Heart right ventricle (tissue), 16 donors: ENCODE measurements at regions not wholly inside any gene's neighbourhood (a gene's known extent, or its start where the extent isn't known, plus 50 kb on each side); places are given as distances from the start of the nearest gene placed in this dataset.

Source experiments
- ATAC-seq, 8 donors: fragments of 200-7000 bp; cut with Tn5 transposase; one replicate each; pipeline ENCODE4 v1.9.1; 2020; ENCODE audit warnings: mild to moderate bottlenecking in 8 of 8, moderate library complexity in 8 of 8, moderate number of reproducible peaks in 1 of 8
- DNase-seq, 2 donors: peaks; one replicate each; pipeline ENCODE4 v3.0.0-alpha.2; 2020
- H3K27ac ChIP-seq, 10 donors: fragments of 200-600 bp; sonication (generic) in 2 of 10; one replicate each; pipeline versions ENCODE4 v1.5.0 to v1.8.0; 2020 to 2022; ENCODE audit warnings: mild to moderate bottlenecking in 3 of 10
- H3K27me3 ChIP-seq, 7 donors: fragments of 200-600 bp; one replicate each; pipeline ENCODE4 v1.8.0; 2021 to 2022; ENCODE audit warnings: mild to moderate bottlenecking in 2 of 7
- H3K36me3 ChIP-seq, 9 donors: fragments of 200-600 bp; sonication (generic) in 1 of 9; one replicate each; pipeline versions ENCODE4 v1.5.0 to v1.8.0; 2020 to 2022; ENCODE audit warnings: mild to moderate bottlenecking in 2 of 9
- H3K4me1 ChIP-seq, 9 donors: fragments of 200-600 bp; sonication (generic) in 1 of 9; one replicate each; pipeline versions ENCODE4 v1.5.0 to v1.8.0; 2020 to 2022; ENCODE audit warnings: mild to moderate bottlenecking in 4 of 9
- H3K4me3 ChIP-seq, 10 donors: fragments of 200-600 bp; sonication (generic) in 2 of 10; one replicate each; pipeline versions ENCODE4 v1.5.0 to v1.8.0; 2020 to 2022; ENCODE audit warnings: mild to moderate bottlenecking in 7 of 10, moderate library complexity in 2 of 10
- H3K9me3 ChIP-seq, 11 donors: fragments of 200-600 bp in 10 of 11; sonication (generic) in 2 of 11; one replicate each; pipeline versions ENCODE4 v1.5.0 to v1.8.0; 2013 to 2022; ENCODE audit warnings: mild to moderate bottlenecking in 2 of 11, control low read depth in 1 of 11, moderate library complexity in 1 of 11
- WGBS, 2 donors: extraction: QIAGEN DNeasy Blood & Tissue Kit; methylation state at CpG; one replicate each; pipeline ENCODE4 v1.1.7; 2013; ENCODE audit warnings: inconsistent platforms in 1 of 2; 5-methylcytosine and 5-hydroxymethylcytosine counted together
- intact Hi-C, 10 donors: fragments of 100-400 bp; cut with DNase I; formaldehyde crosslinking; loops; one replicate each; pipeline versions ENCODE4 v1.11.1 to v1.14.2; 2022
- TF ChIP-seq, protein P1 (sequence below), 9 donors: fragments of 200-600 bp; sonication (generic) in 2 of 9; IDR thresholded peaks; one replicate each; pipeline versions ENCODE4 v1.5.0 to v1.8.0; 2021 to 2022; ENCODE audit warnings: antibody characterized with exemption in 9 of 9, mild to moderate bottlenecking in 5 of 9, moderate library complexity in 1 of 9
- donor health status: Arrhythmogenic right ventricular cardiomyopathy.
- donor health status: ischemic (EF 13 %, LVEDD 7.1; RV severe dilation, severe dysfunction).
- donor health status: healthy with polysubstance abuse.
- donor health status: DM: no; HTN: yes; CAD: no.
- donor health status: DM: no; HTN: no; CAD: no.
- donor health status: ischemic (EF 25% LVEDD 6.9; RV normal size, moderate dysfunction).
- donor health status: ischemic (EF 25% LVEDD 5.7; RV mildly dilated, moderate dysfunction).
- donor health status: healthy.
- donor health status: DM: yes; HTN: yes; CAD: no.
- donor health status: Ischemic cardiomyopathy.
- donor health status: ischemic (EF 35%, LVEDD 5.7; RV mildly dilated, moderate dysfunction).
- donor health status: nonischemic (EF 11% LVEDD 7.7; RV severe dilation, severe dysfunction).
- donor health status: DM: yes; HTN: yes; CAD: no.
- donor health status: PGD.
- donor health status: ischemic (EF 29% LVEDD 5.4; RV normal size, mild dysfunction).
- donor health status: nonischemic (EF 23%, LVEDD 6.1; RV moderate dilation, normal function).

DNA sequence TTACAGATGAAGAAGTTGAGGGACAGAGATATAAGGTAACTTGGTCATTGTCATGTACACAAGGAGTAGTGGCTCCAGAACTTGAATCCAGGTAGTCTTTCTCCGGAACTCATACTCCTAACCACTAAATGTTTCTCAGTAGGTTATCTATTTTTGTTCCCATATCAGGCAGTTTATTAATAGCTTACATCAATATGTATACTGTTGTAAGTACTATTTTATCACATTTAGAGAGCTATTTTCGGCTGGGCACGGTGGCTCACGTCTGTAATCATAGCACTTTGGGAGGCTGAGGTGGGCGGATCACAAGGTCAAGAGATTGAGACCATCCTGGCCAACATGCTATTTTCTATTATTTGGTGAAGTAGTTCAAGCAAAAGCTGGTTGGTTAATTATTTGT is 415.6 kb upstream of the FBXO33 start:
- peak in 1 of 2 donors; percentile 8 for DNase-seq
- TF ChIP-seq, protein P1, sequence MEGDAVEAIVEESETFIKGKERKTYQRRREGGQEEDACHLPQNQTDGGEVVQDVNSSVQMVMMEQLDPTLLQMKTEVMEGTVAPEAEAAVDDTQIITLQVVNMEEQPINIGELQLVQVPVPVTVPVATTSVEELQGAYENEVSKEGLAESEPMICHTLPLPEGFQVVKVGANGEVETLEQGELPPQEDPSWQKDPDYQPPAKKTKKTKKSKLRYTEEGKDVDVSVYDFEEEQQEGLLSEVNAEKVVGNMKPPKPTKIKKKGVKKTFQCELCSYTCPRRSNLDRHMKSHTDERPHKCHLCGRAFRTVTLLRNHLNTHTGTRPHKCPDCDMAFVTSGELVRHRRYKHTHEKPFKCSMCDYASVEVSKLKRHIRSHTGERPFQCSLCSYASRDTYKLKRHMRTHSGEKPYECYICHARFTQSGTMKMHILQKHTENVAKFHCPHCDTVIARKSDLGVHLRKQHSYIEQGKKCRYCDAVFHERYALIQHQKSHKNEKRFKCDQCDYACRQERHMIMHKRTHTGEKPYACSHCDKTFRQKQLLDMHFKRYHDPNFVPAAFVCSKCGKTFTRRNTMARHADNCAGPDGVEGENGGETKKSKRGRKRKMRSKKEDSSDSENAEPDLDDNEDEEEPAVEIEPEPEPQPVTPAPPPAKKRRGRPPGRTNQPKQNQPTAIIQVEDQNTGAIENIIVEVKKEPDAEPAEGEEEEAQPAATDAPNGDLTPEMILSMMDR (IDR thresholded peaks at IDR 0.05), result no peak
- ATAC-seq, result peak in 4 of 8 donors; percentile 24 to 50 (median 42)
- no peaks in the 10 kb centered on the region for H3K4me1 ChIP-seq
- no peak overlapping the region for H3K4me3 ChIP-seq
- no peaks in the 10 kb centered on the region for H3K27me3 ChIP-seq
- 40 to 45% methylated on average over 5 of the region's 5 CpGs for WGBS, 2 donors
- no peaks in the 10 kb centered on the region for H3K36me3 ChIP-seq
- no peaks in the 10 kb centered on the region for H3K9me3 ChIP-seq
- intact Hi-C loops, result no loop called here
- H3K27ac ChIP-seq, result no peak overlapping the region

DNA sequence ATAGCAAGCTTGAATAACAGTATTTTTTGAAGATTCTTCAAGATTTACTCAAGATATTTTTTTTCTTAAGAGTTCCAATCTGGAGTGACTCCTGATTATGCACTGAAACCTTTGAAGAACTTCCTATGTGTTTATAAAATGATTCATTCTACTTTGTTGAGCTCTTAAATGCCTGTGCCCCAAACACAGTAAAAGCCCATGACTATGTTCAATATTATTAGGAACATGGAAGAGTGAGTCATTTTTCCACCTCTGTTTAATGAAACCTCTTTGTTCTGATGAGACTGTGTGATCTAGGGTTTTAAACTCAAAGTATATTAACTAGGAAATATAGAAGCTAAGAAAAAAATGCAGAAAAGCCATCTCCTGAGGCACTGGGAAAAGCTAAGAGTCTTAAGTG is 415.0 kb upstream of the FBXO33 start:
- H3K27me3 ChIP-seq, result no peaks in the 10 kb centered on the region
- DNase-seq (no peak), ATAC-seq (no peak)
- intact Hi-C loops, result no loop called here
- TF ChIP-seq, protein P1 (IDR thresholded peaks at IDR 0.05), result no peak
- H3K36me3 ChIP-seq, result no peaks in the 10 kb centered on the region
- H3K4me3 ChIP-seq, result no peak overlapping the region
- H3K4me1 ChIP-seq, result no peaks in the 10 kb centered on the region
- no peak overlapping the region for H3K27ac ChIP-seq
- no peaks in the 10 kb centered on the region for H3K9me3 ChIP-seq

DNA sequence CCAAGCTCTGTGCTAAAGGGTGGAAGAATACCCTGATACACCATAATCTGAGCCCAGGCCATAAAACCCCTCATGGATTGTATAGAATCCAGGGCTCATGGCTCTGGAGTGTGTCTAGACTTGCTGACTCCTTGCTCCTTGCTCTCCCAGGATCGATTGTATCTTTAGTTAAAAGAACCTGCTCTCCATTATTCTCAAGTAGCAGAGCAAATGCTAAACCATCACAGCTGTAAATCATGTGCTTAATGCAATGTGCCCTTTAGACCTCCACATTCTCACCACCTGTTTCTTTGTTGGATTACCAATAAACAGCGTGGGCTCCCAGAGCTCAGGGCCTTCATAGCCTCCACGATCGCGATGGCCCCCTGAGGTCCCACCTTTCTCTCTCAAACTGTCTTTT is 411.6 kb upstream of the FBXO33 start:
- WGBS, 2 donors, result 80 to 89% methylated on average over 5 of the region's 5 CpGs
- no peaks in the 10 kb centered on the region for H3K9me3 ChIP-seq
- H3K4me1 ChIP-seq, result no peaks in the 10 kb centered on the region
- intact Hi-C loops, result no loop called here
- DNase-seq (no peak), ATAC-seq (no peak)
- no peak overlapping the region for H3K4me3 ChIP-seq
- no peaks in the 10 kb centered on the region for H3K36me3 ChIP-seq
- H3K27ac ChIP-seq, result no peak overlapping the region
- H3K27me3 ChIP-seq, result no peaks in the 10 kb centered on the region
- TF ChIP-seq, protein P1 (IDR thresholded peaks at IDR 0.05), result no peak

DNA sequence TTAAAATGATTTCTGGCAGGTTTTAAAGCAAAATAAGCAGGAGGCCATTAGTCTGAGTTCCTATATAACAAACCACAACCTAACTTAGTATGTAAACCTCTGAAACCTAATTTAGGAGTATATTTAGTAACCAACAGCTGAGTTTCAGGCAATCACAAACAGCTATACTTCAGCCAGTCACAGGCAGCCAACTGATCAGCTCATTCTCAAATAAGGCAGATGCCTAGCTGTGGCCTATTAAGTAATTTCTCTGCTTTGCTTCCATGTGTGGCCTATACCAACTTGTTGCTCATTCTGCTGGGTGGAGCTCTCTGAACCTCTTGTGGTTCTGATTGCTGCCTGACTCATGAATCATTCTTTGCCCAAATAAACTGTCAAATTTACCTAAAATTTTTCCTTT is 408.9 kb upstream of the FBXO33 start:
- DNase-seq (no peak), ATAC-seq (no peak)
- H3K27me3 ChIP-seq, result no peaks in the 10 kb centered on the region
- no peak overlapping the region for H3K4me3 ChIP-seq
- no peaks in the 10 kb centered on the region for H3K4me1 ChIP-seq
- no peak overlapping the region for H3K27ac ChIP-seq
- H3K36me3 ChIP-seq, result no peaks in the 10 kb centered on the region
- no peaks in the 10 kb centered on the region for H3K9me3 ChIP-seq
- intact Hi-C loops, result no loop called here
- TF ChIP-seq, protein P1 (IDR thresholded peaks at IDR 0.05), result no peak
